ENCODE measurements at regions not wholly inside any gene's neighbourhood (a gene's known extent, or its start where the extent isn't known, plus 50 kb on each side); places are given as distances from the start of the nearest gene placed in this dataset.

DNA sequence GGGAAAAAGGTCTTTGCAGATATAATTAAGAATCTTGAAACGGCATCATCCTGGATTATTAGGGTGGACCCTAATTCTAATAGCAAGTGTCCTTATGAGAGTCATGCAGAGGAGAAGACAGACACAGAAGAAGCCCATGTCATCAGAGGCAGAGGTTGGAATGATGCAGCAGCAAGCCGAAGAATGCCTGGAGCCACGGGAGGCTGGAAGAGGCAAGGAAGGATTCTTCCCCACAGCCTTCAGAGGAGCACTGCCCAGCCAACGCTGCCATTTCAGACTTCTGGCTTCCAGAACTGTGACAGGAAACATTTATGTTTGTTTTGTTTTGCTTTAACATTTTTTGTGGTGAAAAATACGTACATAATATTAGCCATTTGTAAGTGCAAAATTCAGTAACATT is 72.3 kb downstream of the MCFD2 start:
- Histone ChIP-seq H3K36me3 (no peaks in the 10 kb centered on the region), H3K4me1 (peaks cover 38% of the 10 kb centered on the region), H3K27ac (no peak overlapping the region), H3K9me3 (no peaks in the 10 kb centered on the region), H3K4me3 (no peak overlapping the region), H3K27me3 (ENCODE audit: low read depth) (no peaks in the 10 kb centered on the region)
- ATAC-seq (no peak), DNase-seq (no peak)
- intact Hi-C loops (cut with DNase I) = no loop called here
- TF ChIP-seq, protein P1, sequence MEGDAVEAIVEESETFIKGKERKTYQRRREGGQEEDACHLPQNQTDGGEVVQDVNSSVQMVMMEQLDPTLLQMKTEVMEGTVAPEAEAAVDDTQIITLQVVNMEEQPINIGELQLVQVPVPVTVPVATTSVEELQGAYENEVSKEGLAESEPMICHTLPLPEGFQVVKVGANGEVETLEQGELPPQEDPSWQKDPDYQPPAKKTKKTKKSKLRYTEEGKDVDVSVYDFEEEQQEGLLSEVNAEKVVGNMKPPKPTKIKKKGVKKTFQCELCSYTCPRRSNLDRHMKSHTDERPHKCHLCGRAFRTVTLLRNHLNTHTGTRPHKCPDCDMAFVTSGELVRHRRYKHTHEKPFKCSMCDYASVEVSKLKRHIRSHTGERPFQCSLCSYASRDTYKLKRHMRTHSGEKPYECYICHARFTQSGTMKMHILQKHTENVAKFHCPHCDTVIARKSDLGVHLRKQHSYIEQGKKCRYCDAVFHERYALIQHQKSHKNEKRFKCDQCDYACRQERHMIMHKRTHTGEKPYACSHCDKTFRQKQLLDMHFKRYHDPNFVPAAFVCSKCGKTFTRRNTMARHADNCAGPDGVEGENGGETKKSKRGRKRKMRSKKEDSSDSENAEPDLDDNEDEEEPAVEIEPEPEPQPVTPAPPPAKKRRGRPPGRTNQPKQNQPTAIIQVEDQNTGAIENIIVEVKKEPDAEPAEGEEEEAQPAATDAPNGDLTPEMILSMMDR (IDR thresholded peaks at IDR 0.05) = no peak

GRCh38 chr2:46842876-46843275 is 72.7 kb downstream of the MCFD2 start:
- H3K4me1 ChIP-seq = peaks cover 34% of the 10 kb centered on the region
- ATAC-seq (no peak), DNase-seq (no peak)
- intact Hi-C loops (cut with DNase I) = no loop called here
- no peak overlapping the region for H3K4me3 ChIP-seq
- no peaks in the 10 kb centered on the region for H3K36me3 ChIP-seq
- no peak overlapping the region for H3K27ac ChIP-seq
- no peaks in the 10 kb centered on the region for H3K27me3 ChIP-seq (ENCODE audit: low read depth)
- no peaks in the 10 kb centered on the region for H3K9me3 ChIP-seq
- TF ChIP-seq, protein P1 (IDR thresholded peaks at IDR 0.05) = no peak

DNA sequence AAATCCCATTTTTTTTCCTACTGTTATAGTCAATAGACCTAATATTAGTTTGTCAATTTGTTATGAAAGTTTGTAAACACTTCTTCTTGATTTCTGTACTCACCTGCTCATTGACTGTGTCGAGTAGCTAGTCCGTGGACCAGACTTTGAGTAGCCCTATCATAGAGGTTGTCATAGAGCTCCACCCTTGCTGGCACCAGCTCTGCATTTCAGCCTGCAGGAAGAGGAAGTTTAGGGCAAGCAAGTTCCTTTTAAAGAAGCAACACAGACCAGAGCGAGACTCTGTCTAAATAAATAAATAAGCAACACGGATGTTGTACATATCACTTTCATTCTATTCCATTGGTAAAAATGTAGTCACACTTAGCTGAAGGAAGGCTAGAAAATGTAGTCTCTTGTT is 74.0 kb downstream of the MCFD2 start:
- H3K4me3 ChIP-seq = no peak overlapping the region
- no peak overlapping the region for H3K27ac ChIP-seq
- TF ChIP-seq, protein P1 (IDR thresholded peaks at IDR 0.05) = no peak
- H3K9me3 ChIP-seq = no peaks in the 10 kb centered on the region
- H3K4me1 ChIP-seq = peaks cover 21% of the 10 kb centered on the region
- H3K27me3 ChIP-seq (ENCODE audit: low read depth) = no peaks in the 10 kb centered on the region
- DNase-seq (no peak), ATAC-seq (peak; percentile 52 to 55)
- intact Hi-C loops (cut with DNase I) = no loop called here
- H3K36me3 ChIP-seq = no peaks in the 10 kb centered on the region

- H3K27me3 ChIP-seq (ENCODE audit: low read depth) = no peaks in the 10 kb centered on the region
- H3K9me3 ChIP-seq = no peaks in the 10 kb centered on the region
- no peaks in the 10 kb centered on the region for H3K36me3 ChIP-seq
- H3K27ac ChIP-seq = no peak overlapping the region
- no peak for ATAC-seq
- no peak for DNase-seq
- intact Hi-C loops (cut with DNase I) = no loop called here
- TF ChIP-seq, protein P1 (IDR thresholded peaks at IDR 0.05) = no peak
- no peak overlapping the region for H3K4me3 ChIP-seq
- peaks cover 3% of the 10 kb centered on the region for H3K4me1 ChIP-seq
These were observed 76.6 kb downstream of the MCFD2 start for GRCh38 chr2:46839045-46839444.

GRCh38 chr2:46837704-46838103 is 77.9 kb downstream of the MCFD2 start:
- intact Hi-C loops (cut with DNase I) = no loop called here
- no peak overlapping the region for H3K27ac ChIP-seq
- no peaks in the 10 kb centered on the region for H3K27me3 ChIP-seq (ENCODE audit: low read depth)
- no peaks in the 10 kb centered on the region for H3K36me3 ChIP-seq
- DNase-seq = no peak
- peaks cover 3% of the 10 kb centered on the region for H3K4me1 ChIP-seq
- H3K9me3 ChIP-seq = no peaks in the 10 kb centered on the region
- no peak overlapping the region for H3K4me3 ChIP-seq
- TF ChIP-seq, protein P1 (IDR thresholded peaks at IDR 0.05) = no peak
- ATAC-seq = no peak

DNA sequence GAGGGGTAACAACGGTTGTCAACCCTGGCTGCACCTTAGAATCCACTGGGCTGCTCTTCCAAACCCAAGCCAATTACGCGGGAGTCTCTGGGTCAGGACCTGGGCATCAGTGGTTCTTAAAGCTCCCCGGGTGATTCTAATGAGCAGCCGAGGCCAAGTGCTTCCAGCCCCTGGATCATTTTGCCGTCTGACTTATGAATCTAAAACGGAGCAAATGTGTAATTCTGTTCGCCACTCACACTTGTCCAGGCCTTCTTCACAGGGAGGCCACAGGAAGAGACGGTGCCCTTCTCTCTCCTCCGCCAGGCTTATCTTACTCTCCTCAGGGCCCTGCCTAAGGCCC is 78.5 kb downstream of the MCFD2 start:
- H3K27me3 ChIP-seq (ENCODE audit: low read depth) = no peaks in the 10 kb centered on the region
- intact Hi-C loops (cut with DNase I) = no loop called here
- H3K4me3 ChIP-seq = no peak overlapping the region
- DNase-seq (no peak), ATAC-seq (no peak)
- no peaks in the 10 kb centered on the region for H3K9me3 ChIP-seq
- H3K4me1 ChIP-seq = peaks cover 3% of the 10 kb centered on the region
- H3K27ac ChIP-seq = no peak overlapping the region
- TF ChIP-seq, protein P1 (IDR thresholded peaks at IDR 0.05) = no peak
- H3K36me3 ChIP-seq = no peaks in the 10 kb centered on the region

All from lower lobe of right lung (tissue), 2 donors.